Activated naive CD4-positive, alpha-beta T cell treated with anti-CD3 and anti-CD28 coated beads, Interleukin-2, amount 50 U/mL, for 24 hours (primary cell): ENCODE measurements at regions not wholly inside any gene's neighbourhood (a gene's known extent, or its start where the extent isn't known, plus 50 kb on each side); places are given as distances from the start of the nearest gene placed in this dataset.

Experiments used
- H3K27ac Mint-ChIP-seq: one replicate; pipeline ENCODE4 v1.8.0; 2021; ENCODE audit warnings: mild to moderate bottlenecking, mixed read lengths
- H3K27me3 Mint-ChIP-seq: one replicate; pipeline ENCODE4 v1.8.0; 2021; ENCODE audit warnings: mixed read lengths
- H3K36me3 Mint-ChIP-seq: one replicate; pipeline ENCODE4 v1.8.0; 2021; ENCODE audit warnings: mixed read lengths
- H3K4me1 Mint-ChIP-seq: one replicate; pipeline ENCODE4 v1.8.0; 2021; ENCODE audit warnings: mixed read lengths
- H3K4me3 Mint-ChIP-seq: one replicate; pipeline ENCODE4 v1.8.0; 2021; ENCODE audit warnings: mild to moderate bottlenecking, mixed read lengths
- H3K9me3 Mint-ChIP-seq: one replicate; pipeline ENCODE4 v1.8.0; 2021; ENCODE audit warnings: mixed read lengths

- Mint-ChIP-seq H3K4me3 (no peak overlapping the region), H3K27ac (no peak overlapping the region), H3K36me3 (no peaks in the 10 kb centered on the region), H3K9me3 (no peaks in the 10 kb centered on the region), H3K27me3 (peaks cover 5% of the 10 kb centered on the region), H3K4me1 (no peaks in the 10 kb centered on the region)
Measured at GRCh38 chr18:32621034-32621433, 150.4 kb upstream of the GAREM1 start.

GRCh38 chr18:32618546-32618945 lies 147.9 kb upstream of the GAREM1 start:
- H3K4me1 Mint-ChIP-seq: no peaks in the 10 kb centered on the region
- H3K4me3 Mint-ChIP-seq: no peak overlapping the region
- no peak overlapping the region for H3K27ac Mint-ChIP-seq

GRCh38 chr18:32613821-32614220 lies 143.1 kb upstream of the GAREM1 start:
- Mint-ChIP-seq H3K27me3 (peaks cover 6% of the 10 kb centered on the region), H3K4me3 (no peak overlapping the region), H3K27ac (no peak overlapping the region), H3K4me1 (no peaks in the 10 kb centered on the region), H3K9me3 (no peaks in the 10 kb centered on the region), H3K36me3 (no peaks in the 10 kb centered on the region)

More at GRCh38 chr18:32618546-32618945, 147.9 kb upstream of the GAREM1 start:
- peaks cover 5% of the 10 kb centered on the region for H3K27me3 Mint-ChIP-seq
- H3K36me3 Mint-ChIP-seq: no peaks in the 10 kb centered on the region
- no peaks in the 10 kb centered on the region for H3K9me3 Mint-ChIP-seq

GRCh38 chr18:32612651-32613050 lies 142.0 kb upstream of the GAREM1 start:
- H3K27me3 Mint-ChIP-seq: peaks cover 11% of the 10 kb centered on the region
- no peak overlapping the region for H3K4me3 Mint-ChIP-seq

GRCh38 chr18:32610176-32610575 lies 139.5 kb upstream of the GAREM1 start:
- Mint-ChIP-seq H3K27ac (no peak overlapping the region), H3K9me3 (no peaks in the 10 kb centered on the region), H3K4me1 (no peaks in the 10 kb centered on the region), H3K36me3 (no peaks in the 10 kb centered on the region), H3K27me3 (peaks cover 14% of the 10 kb centered on the region), H3K4me3 (no peak overlapping the region)

More at GRCh38 chr18:32612651-32613050, 142.0 kb upstream of the GAREM1 start:
- Mint-ChIP-seq H3K9me3 (no peaks in the 10 kb centered on the region), H3K4me1 (no peaks in the 10 kb centered on the region), H3K36me3 (no peaks in the 10 kb centered on the region), H3K27ac (no peak overlapping the region)

- peaks cover 14% of the 10 kb centered on the region for H3K27me3 Mint-ChIP-seq
- no peak overlapping the region for H3K27ac Mint-ChIP-seq
- H3K4me1 Mint-ChIP-seq: no peaks in the 10 kb centered on the region
- H3K4me3 Mint-ChIP-seq: no peak overlapping the region
- no peaks in the 10 kb centered on the region for H3K36me3 Mint-ChIP-seq
- H3K9me3 Mint-ChIP-seq: peaks cover 5% of the 10 kb centered on the region
Measured at GRCh38 chr18:32607816-32608215, 137.1 kb upstream of the GAREM1 start.

GRCh38 chr18:32598144-32598543 lies 127.5 kb upstream of the GAREM1 start:
- H3K4me1 Mint-ChIP-seq: no peaks in the 10 kb centered on the region
- no peak overlapping the region for H3K4me3 Mint-ChIP-seq
- no peaks in the 10 kb centered on the region for H3K36me3 Mint-ChIP-seq
- no peaks in the 10 kb centered on the region for H3K27me3 Mint-ChIP-seq
- H3K9me3 Mint-ChIP-seq: peaks cover 6% of the 10 kb centered on the region
- H3K27ac Mint-ChIP-seq: no peak overlapping the region

- H3K4me3 Mint-ChIP-seq: no peak overlapping the region
- peaks cover 6% of the 10 kb centered on the region for H3K9me3 Mint-ChIP-seq
- no peaks in the 10 kb centered on the region for H3K36me3 Mint-ChIP-seq
- H3K27ac Mint-ChIP-seq: no peak overlapping the region
- no peaks in the 10 kb centered on the region for H3K4me1 Mint-ChIP-seq
- peaks cover 3% of the 10 kb centered on the region for H3K27me3 Mint-ChIP-seq
Measured at GRCh38 chr18:32596501-32596900, 125.8 kb upstream of the GAREM1 start.

- Mint-ChIP-seq H3K4me1 (no peaks in the 10 kb centered on the region), H3K4me3 (no peak overlapping the region), H3K27me3 (peaks cover 3% of the 10 kb centered on the region), H3K27ac (no peak overlapping the region), H3K36me3 (no peaks in the 10 kb centered on the region), H3K9me3 (peaks cover 4% of the 10 kb centered on the region)
Measured at GRCh38 chr18:32595832-32596231, 125.2 kb upstream of the GAREM1 start.

GRCh38 chr18:32588191-32588590 lies 117.5 kb upstream of the GAREM1 start:
- Mint-ChIP-seq H3K27ac (no peak overlapping the region), H3K36me3 (no peaks in the 10 kb centered on the region), H3K27me3 (peaks cover 10% of the 10 kb centered on the region), H3K9me3 (no peaks in the 10 kb centered on the region), H3K4me3 (no peak overlapping the region), H3K4me1 (no peaks in the 10 kb centered on the region)

GRCh38 chr18:32583431-32583830 lies 112.7 kb upstream of the GAREM1 start:
- no peak overlapping the region for H3K4me3 Mint-ChIP-seq
- H3K27ac Mint-ChIP-seq: no peak overlapping the region
- no peaks in the 10 kb centered on the region for H3K4me1 Mint-ChIP-seq
- H3K9me3 Mint-ChIP-seq: no peaks in the 10 kb centered on the region
- peaks cover 13% of the 10 kb centered on the region for H3K27me3 Mint-ChIP-seq
- H3K36me3 Mint-ChIP-seq: no peaks in the 10 kb centered on the region

- Mint-ChIP-seq H3K9me3 (no peaks in the 10 kb centered on the region), H3K4me3 (no peak overlapping the region), H3K4me1 (no peaks in the 10 kb centered on the region), H3K27me3 (peaks cover 13% of the 10 kb centered on the region), H3K27ac (no peak overlapping the region), H3K36me3 (no peaks in the 10 kb centered on the region)
Measured at GRCh38 chr18:32582455-32582854, 111.8 kb upstream of the GAREM1 start.

- Mint-ChIP-seq H3K9me3 (no peaks in the 10 kb centered on the region), H3K4me1 (no peaks in the 10 kb centered on the region), H3K27ac (no peak overlapping the region), H3K4me3 (no peak overlapping the region), H3K36me3 (no peaks in the 10 kb centered on the region), H3K27me3 (peaks cover 17% of the 10 kb centered on the region)
Measured at GRCh38 chr18:32577561-32577960, 106.9 kb upstream of the GAREM1 start.

GRCh38 chr18:32576296-32576916 lies 105.7 kb upstream of the GAREM1 start:
- Mint-ChIP-seq H3K4me3 (no peak overlapping the region), H3K9me3 (no peaks in the 10 kb centered on the region), H3K36me3 (no peaks in the 10 kb centered on the region), H3K27me3 (peaks cover 21% of the 10 kb centered on the region), H3K27ac (no peak overlapping the region), H3K4me1 (no peaks in the 10 kb centered on the region)

GRCh38 chr18:32566960-32567359 lies 96.3 kb upstream of the GAREM1 start:
- no peaks in the 10 kb centered on the region for H3K27me3 Mint-ChIP-seq
- no peaks in the 10 kb centered on the region for H3K4me1 Mint-ChIP-seq
- no peaks in the 10 kb centered on the region for H3K36me3 Mint-ChIP-seq
- no peaks in the 10 kb centered on the region for H3K9me3 Mint-ChIP-seq
- no peak overlapping the region for H3K4me3 Mint-ChIP-seq
- no peak overlapping the region for H3K27ac Mint-ChIP-seq

- H3K4me3 Mint-ChIP-seq: no peak overlapping the region
- H3K27me3 Mint-ChIP-seq: peaks cover 1% of the 10 kb centered on the region
- no peaks in the 10 kb centered on the region for H3K36me3 Mint-ChIP-seq
- H3K9me3 Mint-ChIP-seq: no peaks in the 10 kb centered on the region
- H3K27ac Mint-ChIP-seq: no peak overlapping the region
- no peaks in the 10 kb centered on the region for H3K4me1 Mint-ChIP-seq
Measured at GRCh38 chr18:32553640-32554365, 83.1 kb upstream of the GAREM1 start.
